ENCODE measurements at regions not wholly inside any gene's neighbourhood (a gene's known extent, or its start where the extent isn't known, plus 50 kb on each side); places are given as distances from the start of the nearest gene placed in this dataset.
"Not testable (repeated sequence)": the region's sequence is repeated elsewhere in the genome, so short reads cannot be mapped to it uniquely, and the experiment has no call there.

DNA sequence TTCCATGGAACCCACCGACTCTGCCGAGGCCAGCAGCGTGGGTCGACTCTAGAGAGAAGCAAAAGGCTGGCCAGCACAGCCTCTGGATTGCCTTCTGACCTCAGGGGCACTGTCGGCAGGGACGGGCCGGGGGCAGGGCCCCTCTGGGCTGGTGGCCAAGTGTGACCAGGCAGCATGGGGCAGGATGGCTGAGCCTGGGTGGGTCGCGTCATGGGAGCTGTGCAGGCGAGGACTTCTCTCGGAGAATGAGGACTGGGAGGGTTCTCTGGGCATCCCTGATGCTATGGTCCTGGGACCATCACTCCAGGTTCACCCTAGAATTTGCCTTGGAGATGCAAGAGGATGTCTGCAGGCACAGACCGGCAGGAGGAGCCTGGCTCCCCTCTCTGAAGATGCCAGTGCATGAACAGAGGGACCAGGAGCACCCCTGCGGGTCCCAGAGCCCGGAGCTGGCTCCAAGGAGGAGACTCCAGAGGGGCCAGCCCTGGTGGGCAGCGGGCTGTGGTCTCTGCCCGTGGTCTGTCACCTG, 289.2 kb downstream of the NDUFA10 start:
- Histone ChIP-seq H3K4me1 (ENCODE audit: insufficient read depth, low read length) (no peaks in the 10 kb centered on the region; the same call in 1 of the 2 replicates), H3K27ac (ENCODE audit: low read length) (no peak overlapping the region), H3K9ac (ENCODE audit: low read depth, low read length) (no peak overlapping the region), H3K9me3 (ENCODE audit: insufficient read depth, low read depth, low read length) (no peaks in the 10 kb centered on the region), H3K36me3 (ENCODE audit: insufficient read depth, low read depth, low read length) (no peaks in the 10 kb centered on the region), H3K27me3 (ENCODE audit: insufficient read depth, low read length) (no peaks in the 10 kb centered on the region), H3K4me3 (ENCODE audit: low read length) (no peak overlapping the region)

DNA sequence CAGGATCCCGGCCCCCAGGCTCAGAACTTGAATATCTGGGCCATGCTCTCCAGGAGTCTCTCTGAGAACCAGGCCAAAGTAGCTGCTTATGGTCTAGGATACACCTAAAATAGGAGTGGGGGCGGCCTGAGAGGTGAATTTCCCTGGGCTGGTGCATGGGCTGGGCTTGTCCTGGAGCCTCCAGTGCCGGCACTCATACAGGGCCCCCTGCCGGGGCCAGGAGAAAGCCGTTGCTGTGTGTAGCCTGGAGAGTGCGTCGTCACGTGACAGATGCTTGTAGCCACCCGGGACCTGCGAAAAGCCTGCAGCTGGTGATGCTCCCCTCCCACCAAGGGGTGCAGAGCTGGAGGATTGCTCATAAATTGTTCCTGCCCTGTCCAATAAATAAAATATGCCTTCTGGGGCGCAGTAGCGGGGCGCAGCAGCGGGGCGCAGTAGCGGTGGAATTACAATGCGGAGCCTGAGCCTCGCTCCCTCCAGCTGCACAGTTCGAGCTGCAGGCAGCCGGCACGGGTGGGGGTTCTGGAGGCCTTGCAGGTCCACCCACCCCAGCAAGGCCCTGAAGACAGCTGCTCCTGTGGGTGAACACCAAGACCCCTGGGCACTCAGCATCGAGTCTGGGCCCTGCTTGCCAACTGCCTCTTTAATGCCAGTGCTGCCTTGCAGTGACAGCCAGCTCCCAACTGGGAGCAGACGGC, 289.9 kb downstream of the NDUFA10 start:
- Histone ChIP-seq H3K4me1 (ENCODE audit: insufficient read depth, low read length) (no peaks in the 10 kb centered on the region; the same call in 1 of the 2 replicates), H3K27ac (ENCODE audit: low read length) (no peak overlapping the region), H3K9me3 (ENCODE audit: insufficient read depth, low read depth, low read length) (no peaks in the 10 kb centered on the region), H3K27me3 (ENCODE audit: insufficient read depth, low read length) (no peaks in the 10 kb centered on the region), H3K9ac (ENCODE audit: low read depth, low read length) (no peak overlapping the region), H3K36me3 (ENCODE audit: insufficient read depth, low read depth, low read length) (no peaks in the 10 kb centered on the region), H3K4me3 (ENCODE audit: low read length) (no peak overlapping the region)

DNA sequence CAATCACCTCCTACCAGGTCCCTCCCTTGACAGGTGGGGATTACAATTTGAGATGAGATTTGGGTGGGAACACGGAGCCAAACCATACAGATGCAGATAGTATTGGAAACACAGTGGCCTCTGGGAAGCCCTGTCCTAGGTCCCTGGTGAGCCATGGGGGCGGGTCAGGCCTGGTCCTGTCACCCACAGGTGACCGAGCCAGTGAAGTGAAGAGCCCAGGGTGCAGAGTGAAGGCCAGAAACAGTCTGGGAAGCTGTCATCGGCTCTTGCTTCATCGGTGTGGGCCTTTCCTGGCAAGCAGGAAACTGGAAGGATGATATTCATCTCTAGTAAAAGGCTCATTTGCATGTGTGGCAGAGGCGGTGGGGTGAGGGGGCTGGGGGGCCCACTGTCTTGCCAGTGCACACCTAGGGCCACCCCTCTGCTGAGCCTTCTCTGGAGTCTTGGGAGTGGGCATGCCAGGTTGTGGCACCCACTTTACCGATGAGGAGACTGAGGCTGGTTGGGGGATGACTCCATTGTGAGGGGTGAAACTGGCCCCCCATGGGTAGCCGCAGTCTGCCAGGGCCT, 290.6 kb downstream of the NDUFA10 start:
- Histone ChIP-seq H3K27ac (ENCODE audit: low read length) (no peak overlapping the region), H3K9ac (ENCODE audit: low read depth, low read length) (no peak overlapping the region), H3K4me1 (ENCODE audit: insufficient read depth, low read length) (no peaks in the 10 kb centered on the region; the same call in 1 of the 2 replicates), H3K36me3 (ENCODE audit: insufficient read depth, low read depth, low read length) (no peaks in the 10 kb centered on the region), H3K9me3 (ENCODE audit: insufficient read depth, low read depth, low read length) (no peaks in the 10 kb centered on the region), H3K27me3 (ENCODE audit: insufficient read depth, low read length) (no peaks in the 10 kb centered on the region), H3K4me3 (ENCODE audit: low read length) (no peak overlapping the region)

DNA sequence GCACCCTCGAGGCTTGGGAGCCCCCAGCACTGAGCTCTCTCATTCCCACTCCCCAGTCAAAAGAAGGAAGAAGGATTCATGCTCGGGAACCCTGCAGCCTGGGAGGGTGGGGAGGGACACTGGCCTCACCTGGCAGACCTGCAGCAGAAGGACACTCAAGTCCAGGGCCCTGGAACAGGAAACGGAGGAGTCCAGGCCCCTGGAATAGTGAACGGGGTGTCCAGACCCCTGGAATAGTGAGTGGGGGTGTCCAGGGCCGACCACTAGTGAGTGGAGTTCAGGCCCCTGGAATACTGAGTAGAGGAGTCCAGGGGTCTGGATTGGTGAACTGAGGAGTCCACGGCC, 292.5 kb downstream of the NDUFA10 start:
- Histone ChIP-seq H3K36me3 (ENCODE audit: insufficient read depth, low read depth, low read length) (no peaks in the 10 kb centered on the region), H3K4me3 (ENCODE audit: low read length) (no peak overlapping the region), H3K27ac (ENCODE audit: low read length) (no peak overlapping the region), H3K9me3 (ENCODE audit: insufficient read depth, low read depth, low read length) (no peaks in the 10 kb centered on the region), H3K4me1 (ENCODE audit: insufficient read depth, low read length) (no peaks in the 10 kb centered on the region; the same call in 1 of the 2 replicates), H3K27me3 (ENCODE audit: insufficient read depth, low read length) (no peaks in the 10 kb centered on the region), H3K9ac (ENCODE audit: low read depth, low read length) (no peak overlapping the region)

DNA sequence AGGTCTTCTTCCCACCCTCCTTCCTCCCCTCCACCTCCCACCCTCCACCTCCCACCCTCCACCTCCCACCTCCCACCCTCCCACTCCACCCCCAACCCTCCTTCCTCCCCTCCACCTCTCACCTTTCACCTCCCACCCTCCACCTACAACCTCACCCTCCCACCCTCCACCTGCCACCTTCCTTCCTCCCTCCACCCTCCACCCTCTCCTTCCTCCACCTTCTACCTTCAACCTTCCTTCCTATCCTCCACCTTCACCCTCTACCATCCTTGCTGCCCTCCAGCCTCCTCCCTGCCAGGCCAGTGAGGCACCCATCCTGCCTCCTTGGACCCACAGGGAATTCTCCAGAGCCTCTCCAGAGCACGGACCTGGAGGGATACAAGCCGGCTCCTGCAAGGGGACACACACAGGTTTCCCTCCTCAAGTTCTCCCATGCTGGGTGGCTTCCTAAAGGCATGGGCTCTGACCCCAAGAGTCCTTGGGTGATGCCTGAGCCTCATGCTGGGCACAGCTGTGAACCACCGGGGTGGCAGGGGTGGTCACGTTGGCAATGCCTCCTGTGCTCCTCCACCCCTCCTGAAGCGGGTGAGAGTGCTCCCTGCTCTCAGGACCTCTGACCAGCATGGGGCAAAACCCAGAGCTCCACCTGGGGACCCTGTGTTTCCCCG, 293.0 kb downstream of the NDUFA10 start:
- no peak overlapping the region for H3K27ac ChIP-seq (ENCODE audit: low read length)
- H3K4me1 ChIP-seq (ENCODE audit: insufficient read depth, low read length), result no peaks in the 10 kb centered on the region; the same call in 1 of the 2 replicates
- H3K36me3 ChIP-seq (ENCODE audit: insufficient read depth, low read depth, low read length), result no peaks in the 10 kb centered on the region
- no peak overlapping the region for H3K4me3 ChIP-seq (ENCODE audit: low read length)
- H3K9ac ChIP-seq (ENCODE audit: low read depth, low read length), result no peak overlapping the region
- no peaks in the 10 kb centered on the region for H3K9me3 ChIP-seq (ENCODE audit: insufficient read depth, low read depth, low read length)
- no peaks in the 10 kb centered on the region for H3K27me3 ChIP-seq (ENCODE audit: insufficient read depth, low read length)

DNA sequence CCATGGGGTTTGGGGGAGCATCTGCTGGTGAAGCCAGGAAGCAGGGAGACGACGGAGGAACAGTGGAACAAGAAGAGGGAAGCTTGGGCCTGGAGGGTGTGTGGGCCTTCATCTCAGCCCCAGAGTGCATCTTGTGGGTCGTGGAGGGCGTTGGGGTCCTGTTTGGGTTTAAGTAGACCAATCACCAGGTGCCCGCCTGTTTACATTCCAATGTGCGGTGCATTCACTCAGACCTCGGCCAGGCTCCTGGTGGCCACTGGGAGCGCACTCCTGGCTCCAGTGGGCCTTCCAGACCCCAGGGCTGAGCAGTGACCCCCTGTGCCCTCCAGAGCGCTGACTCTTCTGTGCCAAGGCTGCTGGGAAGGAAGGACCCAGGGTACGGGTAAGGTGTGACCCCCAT, 293.7 kb downstream of the NDUFA10 start:
- H3K36me3 ChIP-seq (ENCODE audit: insufficient read depth, low read depth, low read length), result no peaks in the 10 kb centered on the region
- H3K9ac ChIP-seq (ENCODE audit: low read depth, low read length), result no peak overlapping the region
- no peaks in the 10 kb centered on the region for H3K27me3 ChIP-seq (ENCODE audit: insufficient read depth, low read length)
- H3K4me3 ChIP-seq (ENCODE audit: low read length), result no peak overlapping the region
- no peaks in the 10 kb centered on the region for H3K9me3 ChIP-seq (ENCODE audit: insufficient read depth, low read depth, low read length)
- H3K27ac ChIP-seq (ENCODE audit: low read length), result no peak overlapping the region
- H3K4me1 ChIP-seq (ENCODE audit: insufficient read depth, low read length), result no peaks in the 10 kb centered on the region; the same call in 1 of the 2 replicates

DNA sequence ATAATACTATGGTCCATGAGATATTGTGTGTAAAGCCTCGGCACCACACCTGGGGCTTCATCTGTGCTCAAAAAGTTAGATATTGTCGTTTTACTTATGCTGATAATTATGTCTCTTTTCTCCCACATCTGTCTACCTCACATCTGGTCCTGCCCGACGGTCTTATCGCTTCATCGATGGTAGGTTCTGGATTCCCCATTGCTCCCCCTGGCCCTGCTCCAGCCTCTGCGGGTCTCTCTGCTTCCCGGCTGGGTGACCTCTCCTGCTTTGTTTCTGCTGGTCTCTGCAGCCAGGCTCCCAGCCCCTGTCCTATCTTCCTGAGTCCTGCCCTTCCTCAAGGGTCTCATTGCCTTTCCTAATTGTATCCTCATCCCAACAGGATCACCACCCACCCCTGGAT, 294.2 kb downstream of the NDUFA10 start:
- no peaks in the 10 kb centered on the region; the same call in 1 of the 2 replicates for H3K4me1 ChIP-seq (ENCODE audit: insufficient read depth, low read length)
- H3K9me3 ChIP-seq (ENCODE audit: insufficient read depth, low read depth, low read length), result no peaks in the 10 kb centered on the region
- H3K4me3 ChIP-seq (ENCODE audit: low read length), result no peak overlapping the region
- H3K27me3 ChIP-seq (ENCODE audit: insufficient read depth, low read length), result no peaks in the 10 kb centered on the region
- no peak overlapping the region for H3K27ac ChIP-seq (ENCODE audit: low read length)
- no peaks in the 10 kb centered on the region for H3K36me3 ChIP-seq (ENCODE audit: insufficient read depth, low read depth, low read length)
- no peak overlapping the region for H3K9ac ChIP-seq (ENCODE audit: low read depth, low read length)

DNA sequence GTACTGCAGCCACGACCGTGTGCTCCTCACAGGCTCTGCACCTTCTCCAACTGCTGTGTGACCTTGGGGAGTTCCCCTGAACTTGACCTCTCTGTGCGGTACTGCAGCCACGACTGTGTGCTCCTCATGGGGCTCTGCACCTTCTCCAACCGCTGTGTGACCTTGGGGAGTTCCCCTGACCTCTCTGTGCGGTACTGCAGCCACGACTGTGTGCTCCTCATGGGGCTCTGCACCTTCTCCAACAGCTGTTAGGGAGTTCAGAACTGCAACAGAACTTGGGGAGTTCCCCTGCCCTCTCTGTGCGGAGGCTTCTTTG, 294.6 kb downstream of the NDUFA10 start:
- not testable (repeated sequence) for H3K27me3 ChIP-seq (ENCODE audit: insufficient read depth, low read length); H3K9me3 ChIP-seq (ENCODE audit: insufficient read depth, low read depth, low read length); H3K9ac ChIP-seq (ENCODE audit: low read depth, low read length); H3K4me1 ChIP-seq (ENCODE audit: insufficient read depth, low read length); H3K4me3 ChIP-seq (ENCODE audit: low read length); H3K27ac ChIP-seq (ENCODE audit: low read length); H3K36me3 ChIP-seq (ENCODE audit: insufficient read depth, low read depth, low read length)

DNA sequence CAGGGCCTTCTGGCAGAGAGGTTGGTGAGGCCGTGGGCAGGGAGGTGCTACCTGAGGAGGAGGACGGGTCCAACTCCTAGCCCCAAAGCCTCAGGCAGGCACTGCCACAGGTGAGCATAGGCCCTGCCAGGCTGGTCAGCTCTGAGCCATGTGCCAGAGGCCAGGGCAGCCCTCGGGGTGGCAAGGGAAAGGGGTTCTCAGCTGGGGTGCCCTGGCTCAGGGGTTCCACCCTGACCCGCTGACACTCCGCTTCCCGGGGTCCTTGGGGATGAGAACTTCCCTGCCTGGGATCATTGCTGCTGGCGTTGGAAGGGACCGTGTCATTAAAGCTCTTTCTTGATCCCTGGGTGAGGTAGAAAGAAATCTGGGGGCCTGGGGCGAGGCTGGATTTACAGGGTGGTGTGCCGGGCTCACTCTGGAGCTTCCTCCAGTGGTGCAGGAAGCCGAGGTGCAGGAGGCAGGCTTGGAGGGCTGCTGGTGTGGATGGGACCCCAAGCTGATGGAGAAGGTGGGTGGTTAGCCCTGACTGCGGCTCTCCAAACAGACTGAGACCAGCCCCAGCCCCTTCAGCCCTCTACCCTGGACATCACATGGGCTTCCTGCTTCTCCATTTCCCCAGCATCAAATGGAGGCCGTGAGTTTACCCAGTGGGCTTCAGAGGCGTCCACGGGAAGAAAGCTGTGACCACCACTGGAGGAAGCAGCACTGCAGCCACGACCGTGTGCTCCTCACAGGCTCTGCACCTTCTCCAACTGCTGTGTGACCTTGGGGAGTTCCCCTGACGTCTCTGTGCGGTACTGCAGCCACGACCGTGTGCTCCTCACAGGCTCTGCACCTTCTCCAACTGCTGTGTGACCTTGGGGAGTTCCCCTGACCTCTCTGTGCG, 295.2 kb downstream of the NDUFA10 start:
- no peak overlapping the region for H3K4me3 ChIP-seq (ENCODE audit: low read length)
- H3K4me1 ChIP-seq (ENCODE audit: insufficient read depth, low read length), result no peaks in the 10 kb centered on the region
- no peaks in the 10 kb centered on the region for H3K36me3 ChIP-seq (ENCODE audit: insufficient read depth, low read depth, low read length)
- no peaks in the 10 kb centered on the region for H3K9me3 ChIP-seq (ENCODE audit: insufficient read depth, low read depth, low read length)
- H3K9ac ChIP-seq (ENCODE audit: low read depth, low read length), result no peak overlapping the region
- H3K27ac ChIP-seq (ENCODE audit: low read length), result no peak overlapping the region
- H3K27me3 ChIP-seq (ENCODE audit: insufficient read depth, low read length), result no peaks in the 10 kb centered on the region

DNA sequence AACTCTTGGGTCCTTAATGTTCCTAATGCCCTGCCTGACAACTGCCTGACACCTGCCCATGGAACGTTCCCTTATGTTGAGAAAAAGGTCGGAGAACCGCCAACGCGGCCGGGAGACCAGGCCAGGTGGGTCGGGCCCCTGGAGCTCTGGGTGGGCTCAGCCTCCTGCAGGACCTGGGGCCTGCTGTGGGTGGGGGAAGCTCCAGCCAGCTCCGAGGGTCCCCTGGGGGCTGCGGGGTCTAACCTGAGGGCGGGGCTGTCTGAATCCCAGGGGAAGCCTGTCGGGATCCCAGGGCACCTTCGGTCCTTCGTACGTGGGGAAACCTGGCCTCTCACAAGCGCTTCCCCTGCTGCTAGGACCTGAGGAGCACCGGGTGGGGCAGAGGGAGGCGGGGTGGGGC, 296.0 kb downstream of the NDUFA10 start:
- Histone ChIP-seq H3K27me3 (ENCODE audit: insufficient read depth, low read length) (no peaks in the 10 kb centered on the region), H3K4me3 (ENCODE audit: low read length) (no peak overlapping the region), H3K4me1 (ENCODE audit: insufficient read depth, low read length) (no peaks in the 10 kb centered on the region), H3K36me3 (ENCODE audit: insufficient read depth, low read depth, low read length) (no peaks in the 10 kb centered on the region), H3K9ac (ENCODE audit: low read depth, low read length) (no peak overlapping the region), H3K27ac (ENCODE audit: low read length) (no peak overlapping the region), H3K9me3 (ENCODE audit: insufficient read depth, low read depth, low read length) (no peaks in the 10 kb centered on the region)

DNA sequence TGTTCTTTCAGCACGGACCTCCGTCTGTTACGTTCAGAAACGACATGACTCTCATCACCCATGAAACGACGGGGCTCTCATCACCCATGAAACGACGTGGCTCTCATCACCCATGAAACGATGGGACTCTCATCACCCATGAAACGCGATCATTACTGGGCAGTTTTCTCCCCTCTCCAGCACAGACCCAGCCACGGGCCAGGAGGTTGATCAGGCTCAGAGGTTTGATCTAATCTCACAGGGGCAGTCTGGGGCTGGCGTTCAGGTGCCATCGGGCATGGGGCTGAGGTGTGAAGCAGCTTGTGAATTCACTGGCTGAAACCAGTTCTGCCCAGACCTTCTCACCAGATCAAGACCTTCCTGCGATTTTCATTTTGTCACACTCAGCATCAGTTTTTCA, 296.4 kb downstream of the NDUFA10 start:
- H3K36me3 ChIP-seq (ENCODE audit: insufficient read depth, low read depth, low read length), result no peaks in the 10 kb centered on the region

More for the DNA sequence above, 296.4 kb downstream of the NDUFA10 start:
- no peak overlapping the region for H3K9ac ChIP-seq (ENCODE audit: low read depth, low read length)
- no peak overlapping the region for H3K4me3 ChIP-seq (ENCODE audit: low read length)
- no peaks in the 10 kb centered on the region for H3K27me3 ChIP-seq (ENCODE audit: insufficient read depth, low read length)
- no peaks in the 10 kb centered on the region for H3K9me3 ChIP-seq (ENCODE audit: insufficient read depth, low read depth, low read length)
- H3K27ac ChIP-seq (ENCODE audit: low read length), result no peak overlapping the region
- H3K4me1 ChIP-seq (ENCODE audit: insufficient read depth, low read length), result no peaks in the 10 kb centered on the region

All from iPS-20b (cell line).